Liver (tissue), 3 donors: ENCODE measurements at regions not wholly inside any gene's neighbourhood (a gene's known extent, or its start where the extent isn't known, plus 50 kb on each side); places are given as distances from the start of the nearest gene placed in this dataset.

Source experiments
- EGR1 ChIP-seq, 2 donors: IDR thresholded peaks; 2 replicates each; pipeline ENCODE4 v1.6.1; 2016 to 2018; ENCODE audit warnings: antibody characterized with exemption in 2 of 2, low read depth in 2 of 2
- HNF4A ChIP-seq, 2 donors: conservative IDR thresholded peaks; 2 replicates each; pipeline ENCODE4 v1.6.1; 2016; ENCODE audit warnings: antibody characterized with exemption in 2 of 2, mild to moderate bottlenecking in 2 of 2
- JUND ChIP-seq, 2 donors: IDR thresholded peaks; 2 replicates each; pipeline ENCODE4 v1.6.1; 2016; ENCODE audit warnings: antibody characterized with exemption in 2 of 2
- RAD21 ChIP-seq, 2 donors: IDR thresholded peaks; 2 replicates each; pipeline ENCODE4 v1.6.1; 2016; ENCODE audit warnings: antibody characterized with exemption in 2 of 2, mild to moderate bottlenecking in 2 of 2
- YY1 ChIP-seq: IDR thresholded peaks from 2 replicates; pipeline ENCODE4 v1.6.1; 2016; ENCODE audit warnings: antibody characterized with exemption, mild to moderate bottlenecking
- TF ChIP-seq, protein P1 (sequence below): fragments of 150-350 bp; IDR thresholded peaks from 2 replicates; pipeline ENCODE4 v1.5.1; 2017; ENCODE audit warnings: improper control_type of control experiment, low read depth, low read length; ENCODE audit not compliant: missing input control
- TF ChIP-seq, protein P2 (sequence below): IDR thresholded peaks from 2 replicates; pipeline ENCODE4 v1.6.1; 2016; ENCODE audit warnings: antibody characterized with exemption
- TF ChIP-seq, protein P3 (sequence below): IDR thresholded peaks from 2 replicates; pipeline ENCODE4 v1.6.1; 2016; ENCODE audit warnings: antibody characterized with exemption
- TF ChIP-seq, protein P4 (sequence below): IDR thresholded peaks from 2 replicates; pipeline ENCODE4 v1.6.1; 2016; ENCODE audit warnings: antibody characterized with exemption
- TF ChIP-seq, protein P5 (sequence below): IDR thresholded peaks from 2 replicates; pipeline ENCODE4 v1.6.1; 2016; ENCODE audit warnings: antibody characterized with exemption, mild to moderate bottlenecking
- donor health status: healthy.
- donor health status: healthy.

DNA sequence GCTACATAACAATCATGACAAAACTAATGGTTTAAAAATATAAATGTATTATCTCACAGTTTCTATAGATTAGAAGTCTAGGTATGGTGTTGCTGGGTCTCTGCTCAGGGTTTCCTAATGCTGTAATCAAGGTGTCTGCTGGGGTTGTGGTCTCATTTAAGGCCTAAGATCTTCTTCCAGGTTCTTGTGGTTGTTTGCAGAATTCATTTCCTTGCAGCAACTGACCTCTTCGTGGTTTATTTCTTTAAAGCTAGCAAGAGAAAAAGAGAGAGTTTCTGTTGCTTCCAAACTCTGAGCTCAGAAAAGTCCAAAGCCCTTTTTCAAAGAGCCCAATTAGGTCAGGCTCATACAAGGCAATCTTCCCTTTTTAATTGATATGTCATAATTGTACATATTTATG lies 452.7 kb upstream of the CCDC179 start:
- TF ChIP-seq, protein P1, sequence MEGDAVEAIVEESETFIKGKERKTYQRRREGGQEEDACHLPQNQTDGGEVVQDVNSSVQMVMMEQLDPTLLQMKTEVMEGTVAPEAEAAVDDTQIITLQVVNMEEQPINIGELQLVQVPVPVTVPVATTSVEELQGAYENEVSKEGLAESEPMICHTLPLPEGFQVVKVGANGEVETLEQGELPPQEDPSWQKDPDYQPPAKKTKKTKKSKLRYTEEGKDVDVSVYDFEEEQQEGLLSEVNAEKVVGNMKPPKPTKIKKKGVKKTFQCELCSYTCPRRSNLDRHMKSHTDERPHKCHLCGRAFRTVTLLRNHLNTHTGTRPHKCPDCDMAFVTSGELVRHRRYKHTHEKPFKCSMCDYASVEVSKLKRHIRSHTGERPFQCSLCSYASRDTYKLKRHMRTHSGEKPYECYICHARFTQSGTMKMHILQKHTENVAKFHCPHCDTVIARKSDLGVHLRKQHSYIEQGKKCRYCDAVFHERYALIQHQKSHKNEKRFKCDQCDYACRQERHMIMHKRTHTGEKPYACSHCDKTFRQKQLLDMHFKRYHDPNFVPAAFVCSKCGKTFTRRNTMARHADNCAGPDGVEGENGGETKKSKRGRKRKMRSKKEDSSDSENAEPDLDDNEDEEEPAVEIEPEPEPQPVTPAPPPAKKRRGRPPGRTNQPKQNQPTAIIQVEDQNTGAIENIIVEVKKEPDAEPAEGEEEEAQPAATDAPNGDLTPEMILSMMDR = no peak
- TF ChIP-seq JUND (IDR thresholded peaks at IDR 0.05) = no peak
- TF ChIP-seq, protein P2, sequence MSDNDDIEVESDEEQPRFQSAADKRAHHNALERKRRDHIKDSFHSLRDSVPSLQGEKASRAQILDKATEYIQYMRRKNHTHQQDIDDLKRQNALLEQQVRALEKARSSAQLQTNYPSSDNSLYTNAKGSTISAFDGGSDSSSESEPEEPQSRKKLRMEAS = no peak
- TF ChIP-seq, protein P3, sequence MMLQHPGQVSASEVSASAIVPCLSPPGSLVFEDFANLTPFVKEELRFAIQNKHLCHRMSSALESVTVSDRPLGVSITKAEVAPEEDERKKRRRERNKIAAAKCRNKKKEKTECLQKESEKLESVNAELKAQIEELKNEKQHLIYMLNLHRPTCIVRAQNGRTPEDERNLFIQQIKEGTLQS = no peak
- no peak for TF ChIP-seq EGR1 (IDR thresholded peaks at IDR 0.05; ENCODE audit: low read depth in 2 of 2)
- TF ChIP-seq HNF4A (conservative IDR thresholded peaks at IDR 0.05) = no peak
- no peak for TF ChIP-seq YY1
- no peak for TF ChIP-seq RAD21 (IDR thresholded peaks at IDR 0.05)
- TF ChIP-seq, protein P4, sequence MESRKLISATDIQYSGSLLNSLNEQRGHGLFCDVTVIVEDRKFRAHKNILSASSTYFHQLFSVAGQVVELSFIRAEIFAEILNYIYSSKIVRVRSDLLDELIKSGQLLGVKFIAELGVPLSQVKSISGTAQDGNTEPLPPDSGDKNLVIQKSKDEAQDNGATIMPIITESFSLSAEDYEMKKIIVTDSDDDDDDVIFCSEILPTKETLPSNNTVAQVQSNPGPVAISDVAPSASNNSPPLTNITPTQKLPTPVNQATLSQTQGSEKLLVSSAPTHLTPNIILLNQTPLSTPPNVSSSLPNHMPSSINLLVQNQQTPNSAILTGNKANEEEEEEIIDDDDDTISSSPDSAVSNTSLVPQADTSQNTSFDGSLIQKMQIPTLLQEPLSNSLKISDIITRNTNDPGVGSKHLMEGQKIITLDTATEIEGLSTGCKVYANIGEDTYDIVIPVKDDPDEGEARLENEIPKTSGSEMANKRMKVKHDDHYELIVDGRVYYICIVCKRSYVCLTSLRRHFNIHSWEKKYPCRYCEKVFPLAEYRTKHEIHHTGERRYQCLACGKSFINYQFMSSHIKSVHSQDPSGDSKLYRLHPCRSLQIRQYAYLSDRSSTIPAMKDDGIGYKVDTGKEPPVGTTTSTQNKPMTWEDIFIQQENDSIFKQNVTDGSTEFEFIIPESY = no peak
- TF ChIP-seq, protein P5, sequence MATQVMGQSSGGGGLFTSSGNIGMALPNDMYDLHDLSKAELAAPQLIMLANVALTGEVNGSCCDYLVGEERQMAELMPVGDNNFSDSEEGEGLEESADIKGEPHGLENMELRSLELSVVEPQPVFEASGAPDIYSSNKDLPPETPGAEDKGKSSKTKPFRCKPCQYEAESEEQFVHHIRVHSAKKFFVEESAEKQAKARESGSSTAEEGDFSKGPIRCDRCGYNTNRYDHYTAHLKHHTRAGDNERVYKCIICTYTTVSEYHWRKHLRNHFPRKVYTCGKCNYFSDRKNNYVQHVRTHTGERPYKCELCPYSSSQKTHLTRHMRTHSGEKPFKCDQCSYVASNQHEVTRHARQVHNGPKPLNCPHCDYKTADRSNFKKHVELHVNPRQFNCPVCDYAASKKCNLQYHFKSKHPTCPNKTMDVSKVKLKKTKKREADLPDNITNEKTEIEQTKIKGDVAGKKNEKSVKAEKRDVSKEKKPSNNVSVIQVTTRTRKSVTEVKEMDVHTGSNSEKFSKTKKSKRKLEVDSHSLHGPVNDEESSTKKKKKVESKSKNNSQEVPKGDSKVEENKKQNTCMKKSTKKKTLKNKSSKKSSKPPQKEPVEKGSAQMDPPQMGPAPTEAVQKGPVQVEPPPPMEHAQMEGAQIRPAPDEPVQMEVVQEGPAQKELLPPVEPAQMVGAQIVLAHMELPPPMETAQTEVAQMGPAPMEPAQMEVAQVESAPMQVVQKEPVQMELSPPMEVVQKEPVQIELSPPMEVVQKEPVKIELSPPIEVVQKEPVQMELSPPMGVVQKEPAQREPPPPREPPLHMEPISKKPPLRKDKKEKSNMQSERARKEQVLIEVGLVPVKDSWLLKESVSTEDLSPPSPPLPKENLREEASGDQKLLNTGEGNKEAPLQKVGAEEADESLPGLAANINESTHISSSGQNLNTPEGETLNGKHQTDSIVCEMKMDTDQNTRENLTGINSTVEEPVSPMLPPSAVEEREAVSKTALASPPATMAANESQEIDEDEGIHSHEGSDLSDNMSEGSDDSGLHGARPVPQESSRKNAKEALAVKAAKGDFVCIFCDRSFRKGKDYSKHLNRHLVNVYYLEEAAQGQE = no peak
